Naive thymus-derived CD4-positive, alpha-beta T cell (primary cell): ENCODE measurements at regions not wholly inside any gene's neighbourhood (a gene's known extent, or its start where the extent isn't known, plus 50 kb on each side); places are given as distances from the start of the nearest gene placed in this dataset.
"Not testable (repeated sequence)": the region's sequence is repeated elsewhere in the genome, so short reads cannot be mapped to it uniquely, and the experiment has no call there.

Experiments
- ATAC-seq: fragments of 150-1000 bp; cut with Tn5 transposase; 2 replicates; pipeline ENCODE4 v1.10.0; 2021; ENCODE audit warnings: mild to moderate bottlenecking, moderate library complexity
- CTCF ChIA-PET: fragments of 350-600 bp; sonication (Branson Sonifier 250); formaldehyde crosslinking; loops from one replicate; lab custom pipeline; 2021; ENCODE audit warnings: antibody characterized with exemption; lab: Charles Lee
- POLR2A ChIA-PET: fragments of 350-600 bp; sonication (Branson Sonifier 250); formaldehyde crosslinking; loops from one replicate; lab custom pipeline; 2021; ENCODE audit warnings: antibody characterized with exemption, inconsistent platforms; lab: Charles Lee
- DNase-seq, 9 donors: peaks; one replicate each; pipeline versions ENCODE4 v3.0.0 to v3.0.0-alpha.2; 2020 to 2022; ENCODE audit warnings: mixed read lengths in 1 of 9
- H3K27ac ChIP-seq: one replicate; pipeline ENCODE4 v1.7.0; 2013; ENCODE audit warnings: mild to moderate bottlenecking, low read depth, low read length, moderate library complexity
- H3K27me3 ChIP-seq, 2 donors: one replicate each; pipeline ENCODE4 v1.7.0; 2013; ENCODE audit warnings: low read length in 2 of 2, mild to moderate bottlenecking in 2 of 2, moderate library complexity in 2 of 2; ENCODE audit not compliant: control insufficient read depth in 2 of 2, insufficient read depth in 2 of 2
- H3K36me3 ChIP-seq, 3 experiments: 1 replicate in 2 of 3; 2 replicates in 1 of 3; pipeline ENCODE4 v1.7.0; 2013; ENCODE audit warnings: low read length in 3 of 3, mild to moderate bottlenecking in 3 of 3, moderate library complexity in 1 of 3; ENCODE audit not compliant: insufficient read depth in 3 of 3, control insufficient read depth in 2 of 3
- H3K4me1 ChIP-seq, 2 donors: one replicate each; pipeline ENCODE4 v1.7.0; 2013; ENCODE audit warnings: low read length in 2 of 2, mild to moderate bottlenecking in 2 of 2, moderate library complexity in 1 of 2; ENCODE audit not compliant: control insufficient read depth in 2 of 2, insufficient read depth in 2 of 2
- H3K4me3 ChIP-seq: 2 replicates; pipeline ENCODE4 v1.7.0; 2013; ENCODE audit warnings: mild to moderate bottlenecking, low read length
- H3K9me3 ChIP-seq, 3 experiments: 1 replicate in 2 of 3; 2 replicates in 1 of 3; pipeline ENCODE4 v1.7.0; 2013; ENCODE audit warnings: low read length in 3 of 3; ENCODE audit not compliant: control insufficient read depth in 2 of 3
- H3K27ac Mint-ChIP-seq, 9 donors: one replicate each; pipeline ENCODE4 v1.8.0; 2020 to 2022; ENCODE audit warnings: mixed read lengths in 9 of 9, mild to moderate bottlenecking in 8 of 9, moderate library complexity in 5 of 9, inconsistent platforms in 2 of 9
- H3K27me3 Mint-ChIP-seq, 5 donors: one replicate each; pipeline ENCODE4 v1.8.0; 2021 to 2022; ENCODE audit warnings: mixed read lengths in 5 of 5, mild to moderate bottlenecking in 1 of 5
- H3K36me3 Mint-ChIP-seq, 5 donors: one replicate each; pipeline ENCODE4 v1.8.0; 2020 to 2022; ENCODE audit warnings: mixed read lengths in 5 of 5, mild to moderate bottlenecking in 3 of 5, inconsistent platforms in 1 of 5
- H3K4me1 Mint-ChIP-seq, 7 donors: one replicate each; pipeline ENCODE4 v1.8.0; 2020 to 2022; ENCODE audit warnings: mixed read lengths in 7 of 7, mild to moderate bottlenecking in 3 of 7, inconsistent platforms in 1 of 7
- H3K4me3 Mint-ChIP-seq, 10 donors: one replicate each; pipeline ENCODE4 v1.8.0; 2020 to 2022; ENCODE audit warnings: mild to moderate bottlenecking in 10 of 10, mixed read lengths in 10 of 10, moderate library complexity in 6 of 10, inconsistent platforms in 2 of 10
- H3K9me3 Mint-ChIP-seq, 11 donors: one replicate each; pipeline ENCODE4 v1.8.0; 2020 to 2022; ENCODE audit warnings: mixed read lengths in 11 of 11, mild to moderate bottlenecking in 4 of 11, inconsistent platforms in 1 of 11, moderate library complexity in 1 of 11
- intact Hi-C, 2 donors: fragments of 100-400 bp; cut with micrococcal nuclease; formaldehyde crosslinking; loops; one replicate each; pipeline ENCODE4 v1.15.1; 2023

- Histone ChIP-seq H3K4me1 (no peaks in the 10 kb centered on the region), H3K27ac (no peak overlapping the region), H3K4me3 (no peak overlapping the region), H3K27me3 (no peaks in the 10 kb centered on the region), H3K36me3 (no peaks in the 10 kb centered on the region), H3K9me3 (peaks cover 0 to 5% (median 0%) of the 10 kb centered on the region in 3 experiments)
- ATAC-seq (no peak), DNase-seq (no peak)
- H3K4me1 Mint-ChIP-seq = no peaks in the 10 kb centered on the region
- ChIA-PET POLR2A (no interaction called here), CTCF (no interaction called here)
- H3K9me3 Mint-ChIP-seq = peaks cover 0 to 26% (median 4%) of the 10 kb centered on the region in 11 donors
- no peak overlapping the region for H3K27ac Mint-ChIP-seq
- no peaks in the 10 kb centered on the region for H3K36me3 Mint-ChIP-seq
- no peak overlapping the region for H3K4me3 Mint-ChIP-seq
- H3K27me3 Mint-ChIP-seq = no peaks in the 10 kb centered on the region
- intact Hi-C loops = no loop called here
Measured at GRCh38 chr7:46912692-46913091, 669.2 kb downstream of the TNS3 start.

- no peaks in the 10 kb centered on the region for H3K9me3 ChIP-seq
- Mint-ChIP-seq H3K36me3 (no peaks in the 10 kb centered on the region), H3K4me1 (no peaks in the 10 kb centered on the region), H3K4me3 (no peak overlapping the region), H3K27ac (no peak overlapping the region), H3K27me3 (no peaks in the 10 kb centered on the region), H3K9me3 (peaks cover 0 to 26% (median 4%) of the 10 kb centered on the region in 11 donors)
- no peaks in the 10 kb centered on the region for H3K4me1 ChIP-seq
- DNase-seq = no peak
- POLR2A ChIA-PET = no interaction called here
- H3K27ac ChIP-seq = no peak overlapping the region
- ATAC-seq = no peak
- intact Hi-C loops = no loop called here
- H3K36me3 ChIP-seq = no peaks in the 10 kb centered on the region
- H3K27me3 ChIP-seq = no peaks in the 10 kb centered on the region
- no peak overlapping the region for H3K4me3 ChIP-seq
- CTCF ChIA-PET = no interaction called here
Measured at GRCh38 chr7:46909601-46910051, 672.3 kb downstream of the TNS3 start.

GRCh38 chr7:46908770-46909169 lies 673.1 kb downstream of the TNS3 start:
- H3K27ac ChIP-seq = no peak overlapping the region
- no peak for DNase-seq
- ChIA-PET POLR2A (no interaction called here), CTCF (no interaction called here)
- intact Hi-C loops = no loop called here
- Mint-ChIP-seq H3K9me3 (peaks cover 0 to 28% (median 4%) of the 10 kb centered on the region in 11 donors), H3K4me1 (no peaks in the 10 kb centered on the region), H3K27ac (no peak overlapping the region), H3K27me3 (no peaks in the 10 kb centered on the region), H3K36me3 (no peaks in the 10 kb centered on the region), H3K4me3 (no peak overlapping the region)
- H3K9me3 ChIP-seq = no peaks in the 10 kb centered on the region
- H3K4me3 ChIP-seq = no peak overlapping the region
- no peak for ATAC-seq
- H3K27me3 ChIP-seq = no peaks in the 10 kb centered on the region
- H3K36me3 ChIP-seq = no peaks in the 10 kb centered on the region
- no peaks in the 10 kb centered on the region for H3K4me1 ChIP-seq

DNA sequence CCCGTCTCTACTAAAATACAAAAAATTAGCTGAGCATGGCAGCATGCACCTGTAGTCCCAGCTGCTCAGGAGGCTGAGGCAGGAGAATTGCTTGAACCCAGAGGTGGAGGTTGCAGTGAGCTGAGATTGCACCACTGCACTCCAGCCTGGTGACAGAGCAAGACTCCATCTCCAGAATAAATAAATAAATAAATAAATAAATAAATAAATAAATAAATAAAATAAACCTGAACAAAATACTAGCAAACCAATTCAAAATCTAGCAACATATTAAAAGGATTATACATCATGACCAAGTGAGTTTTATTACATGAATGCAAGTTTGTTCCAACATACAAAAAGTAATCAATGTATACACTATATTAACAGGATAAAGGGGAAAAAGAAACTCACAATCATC lies 677.4 kb downstream of the TNS3 start:
- H3K4me1 ChIP-seq, H3K9me3 ChIP-seq, H3K36me3 Mint-ChIP-seq, H3K4me3 Mint-ChIP-seq, intact Hi-C loops, H3K27ac ChIP-seq, ATAC-seq, DNase-seq, POLR2A ChIA-PET, H3K27me3 ChIP-seq, CTCF ChIA-PET, H3K36me3 ChIP-seq, H3K27ac Mint-ChIP-seq, H3K4me1 Mint-ChIP-seq, H3K27me3 Mint-ChIP-seq, H3K4me3 ChIP-seq: not testable (repeated sequence)
- peaks cover 0 to 32% (median 6%) of the 10 kb centered on the region in 11 donors for H3K9me3 Mint-ChIP-seq

DNA sequence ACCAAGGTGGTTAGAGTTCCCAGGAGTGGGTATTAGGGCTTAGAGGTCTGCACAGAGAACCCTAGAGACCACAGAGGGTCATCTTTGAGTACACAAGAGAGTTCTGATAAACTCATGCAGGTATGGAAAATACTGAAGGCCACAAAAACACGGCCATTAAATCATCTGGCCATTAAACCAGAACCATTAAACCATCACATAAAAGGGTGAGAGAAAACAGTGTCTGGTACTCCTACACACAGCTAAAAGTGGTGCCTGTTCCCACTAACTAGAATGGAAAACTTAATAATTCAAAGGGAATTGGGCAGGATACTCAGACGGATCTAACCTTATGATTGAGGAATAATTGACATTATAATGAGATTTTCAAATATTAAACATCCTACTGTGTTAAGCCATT lies 679.4 kb downstream of the TNS3 start:
- Histone ChIP-seq H3K27ac (no peak overlapping the region), H3K4me3 (no peak overlapping the region), H3K36me3 (no peaks in the 10 kb centered on the region), H3K27me3 (no peaks in the 10 kb centered on the region), H3K9me3 (no peaks in the 10 kb centered on the region), H3K4me1 (no peaks in the 10 kb centered on the region)
- intact Hi-C loops = no loop called here
- H3K27ac Mint-ChIP-seq = no peak overlapping the region
- ChIA-PET CTCF (no interaction called here), POLR2A (no interaction called here)
- no peaks in the 10 kb centered on the region for H3K4me1 Mint-ChIP-seq
- no peak overlapping the region for H3K4me3 Mint-ChIP-seq
- ATAC-seq (no peak), DNase-seq (no peak)
- H3K9me3 Mint-ChIP-seq = peaks cover 0 to 29% (median 7%) of the 10 kb centered on the region in 11 donors
- no peaks in the 10 kb centered on the region for H3K36me3 Mint-ChIP-seq
- no peaks in the 10 kb centered on the region for H3K27me3 Mint-ChIP-seq

DNA sequence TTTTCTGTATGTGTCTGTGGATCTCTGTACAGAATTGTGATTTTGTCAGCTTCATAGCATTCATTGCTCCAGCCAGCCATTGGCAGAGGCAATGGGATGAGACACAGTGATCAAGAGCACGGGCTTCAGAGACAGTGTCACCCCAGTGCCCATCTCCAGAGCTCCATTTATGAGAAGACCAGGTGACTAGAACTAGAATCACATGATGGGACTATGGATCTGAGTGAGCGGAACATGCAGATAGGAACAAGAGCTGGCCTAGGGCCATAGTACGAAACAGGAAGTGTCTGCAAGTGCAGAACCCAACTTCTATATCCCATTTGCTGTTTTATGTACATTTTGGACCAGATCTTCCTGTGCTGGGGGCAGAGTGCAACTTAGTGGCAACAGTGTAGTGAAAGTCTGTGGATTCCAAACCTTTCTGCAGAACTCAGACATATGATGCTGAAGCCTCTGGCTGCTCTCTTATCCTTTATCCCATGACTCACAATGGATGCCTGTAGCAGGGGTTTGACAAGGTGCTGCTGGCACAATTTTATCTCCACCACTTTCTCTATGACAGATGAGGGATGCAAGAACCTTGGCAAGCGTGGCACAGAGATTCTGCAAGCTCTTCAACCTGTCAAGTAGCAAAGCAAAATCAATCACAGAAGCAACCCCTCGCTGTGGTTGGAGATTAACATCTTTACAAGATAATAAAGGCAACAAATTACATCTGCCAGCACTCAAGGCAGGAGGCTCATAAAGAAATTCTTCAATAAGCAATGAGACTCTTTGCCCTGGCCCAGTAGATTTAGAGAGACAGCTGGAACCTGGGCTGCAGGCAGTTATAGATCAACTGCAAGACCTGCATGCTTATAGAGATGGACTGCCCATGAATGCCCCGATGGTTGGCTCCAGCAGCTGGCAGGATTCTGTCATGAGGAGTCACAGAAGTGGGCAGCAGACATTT lies 681.3 kb downstream of the TNS3 start:
- Mint-ChIP-seq H3K4me1 (no peaks in the 10 kb centered on the region), H3K36me3 (no peaks in the 10 kb centered on the region), H3K4me3 (no peak overlapping the region), H3K27ac (no peak overlapping the region), H3K9me3 (peaks cover 0 to 29% (median 7%) of the 10 kb centered on the region in 11 donors), H3K27me3 (no peaks in the 10 kb centered on the region)
- Histone ChIP-seq H3K36me3 (no peaks in the 10 kb centered on the region), H3K4me3 (no peak overlapping the region), H3K9me3 (no peaks in the 10 kb centered on the region), H3K27me3 (no peaks in the 10 kb centered on the region), H3K4me1 (no peaks in the 10 kb centered on the region), H3K27ac (no peak overlapping the region)
- POLR2A ChIA-PET = no interaction called here
- no peak for ATAC-seq
- CTCF ChIA-PET = no interaction called here
- intact Hi-C loops = no loop called here
- no peak for DNase-seq

DNA sequence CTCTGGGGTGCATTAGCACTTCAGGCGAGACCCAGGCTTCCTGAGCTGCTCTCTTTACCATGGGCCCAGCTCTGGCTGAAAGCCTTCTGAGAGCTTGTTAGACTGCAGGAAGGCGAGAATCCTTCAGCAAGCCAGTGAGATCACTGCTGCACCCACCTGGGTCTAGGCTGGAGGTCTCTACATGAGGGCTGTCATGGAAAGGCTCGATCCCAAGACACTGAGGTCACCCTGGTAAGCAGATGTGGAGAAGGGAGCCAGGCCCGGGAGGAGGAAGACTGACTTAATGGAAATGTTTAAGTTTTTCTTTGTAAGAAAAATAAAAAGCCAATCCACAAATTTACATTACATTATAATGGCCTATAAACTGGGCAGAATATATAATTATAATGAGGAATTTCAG lies 684.5 kb downstream of the TNS3 start:
- no peak overlapping the region for H3K27ac ChIP-seq
- no peaks in the 10 kb centered on the region for H3K27me3 ChIP-seq
- no peak overlapping the region for H3K27ac Mint-ChIP-seq
- ChIA-PET CTCF (no interaction called here), POLR2A (no interaction called here)
- no peaks in the 10 kb centered on the region for H3K4me1 Mint-ChIP-seq
- no peaks in the 10 kb centered on the region for H3K9me3 ChIP-seq
- H3K4me3 ChIP-seq = no peak overlapping the region
- H3K27me3 Mint-ChIP-seq = no peaks in the 10 kb centered on the region
- H3K9me3 Mint-ChIP-seq = peaks cover 0 to 23% (median 7%) of the 10 kb centered on the region in 11 donors
- intact Hi-C loops = no loop called here
- ATAC-seq (no peak), DNase-seq (no peak)
- no peak overlapping the region for H3K4me3 Mint-ChIP-seq
- H3K36me3 ChIP-seq = no peaks in the 10 kb centered on the region
- no peaks in the 10 kb centered on the region for H3K4me1 ChIP-seq
- no peaks in the 10 kb centered on the region for H3K36me3 Mint-ChIP-seq
